ENCODE measurements at regions not wholly inside any gene's neighbourhood (a gene's known extent, or its start where the extent isn't known, plus 50 kb on each side); places are given as distances from the start of the nearest gene placed in this dataset.

DNA sequence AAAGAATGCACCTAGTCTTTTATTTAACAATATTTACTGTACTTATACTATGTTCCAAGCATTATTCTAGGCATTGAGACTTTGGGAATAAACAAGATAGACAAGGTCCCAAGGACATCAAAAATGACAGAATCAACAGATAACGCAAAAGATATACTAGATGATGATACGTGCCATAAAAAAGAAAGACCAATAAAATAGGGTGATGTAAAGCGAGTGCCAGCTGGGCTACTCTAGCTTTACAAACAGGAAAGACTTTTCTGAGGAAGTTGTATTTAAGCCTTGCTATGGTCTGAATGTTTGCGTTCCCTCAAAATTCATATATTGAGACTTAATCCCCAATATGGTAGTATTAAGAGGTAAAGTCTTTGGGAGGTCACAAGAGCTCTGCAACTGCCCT lies 310.2 kb upstream of the RGMB start:
- Histone ChIP-seq H3K27ac (ENCODE audit: low read length) (no peak overlapping the region), H3K4me3 (ENCODE audit: low read depth in 2 of 2, low read length in 2 of 2) (no peak overlapping the region), H3K9me3 (ENCODE audit: control insufficient read depth, insufficient read depth, low read depth, low read length) (no peaks in the 10 kb centered on the region), H3K27me3 (ENCODE audit: control insufficient read depth, insufficient read depth, low read length) (no peaks in the 10 kb centered on the region), H3K36me3 (ENCODE audit: control insufficient read depth, insufficient read depth, low read length) (no peaks in the 10 kb centered on the region), H3K4me1 (ENCODE audit: control insufficient read depth, insufficient read depth, low read length) (no peaks in the 10 kb centered on the region)
- in situ Hi-C loops (cut with HindIII; ENCODE audit: low pct_unique_long_range_greater_than_20kb, low sequenced_read_pairs) (no loop called here), intact Hi-C loops (cut with micrococcal nuclease; ENCODE audit: unreplicated experiment) (no loop called here)
- ATAC-seq (no peak), DNase-seq (ENCODE audit: low read depth, low spot score) (no peak)
- CTCF ChIA-PET = no interaction called here
- TF ChIP-seq, protein P1, sequence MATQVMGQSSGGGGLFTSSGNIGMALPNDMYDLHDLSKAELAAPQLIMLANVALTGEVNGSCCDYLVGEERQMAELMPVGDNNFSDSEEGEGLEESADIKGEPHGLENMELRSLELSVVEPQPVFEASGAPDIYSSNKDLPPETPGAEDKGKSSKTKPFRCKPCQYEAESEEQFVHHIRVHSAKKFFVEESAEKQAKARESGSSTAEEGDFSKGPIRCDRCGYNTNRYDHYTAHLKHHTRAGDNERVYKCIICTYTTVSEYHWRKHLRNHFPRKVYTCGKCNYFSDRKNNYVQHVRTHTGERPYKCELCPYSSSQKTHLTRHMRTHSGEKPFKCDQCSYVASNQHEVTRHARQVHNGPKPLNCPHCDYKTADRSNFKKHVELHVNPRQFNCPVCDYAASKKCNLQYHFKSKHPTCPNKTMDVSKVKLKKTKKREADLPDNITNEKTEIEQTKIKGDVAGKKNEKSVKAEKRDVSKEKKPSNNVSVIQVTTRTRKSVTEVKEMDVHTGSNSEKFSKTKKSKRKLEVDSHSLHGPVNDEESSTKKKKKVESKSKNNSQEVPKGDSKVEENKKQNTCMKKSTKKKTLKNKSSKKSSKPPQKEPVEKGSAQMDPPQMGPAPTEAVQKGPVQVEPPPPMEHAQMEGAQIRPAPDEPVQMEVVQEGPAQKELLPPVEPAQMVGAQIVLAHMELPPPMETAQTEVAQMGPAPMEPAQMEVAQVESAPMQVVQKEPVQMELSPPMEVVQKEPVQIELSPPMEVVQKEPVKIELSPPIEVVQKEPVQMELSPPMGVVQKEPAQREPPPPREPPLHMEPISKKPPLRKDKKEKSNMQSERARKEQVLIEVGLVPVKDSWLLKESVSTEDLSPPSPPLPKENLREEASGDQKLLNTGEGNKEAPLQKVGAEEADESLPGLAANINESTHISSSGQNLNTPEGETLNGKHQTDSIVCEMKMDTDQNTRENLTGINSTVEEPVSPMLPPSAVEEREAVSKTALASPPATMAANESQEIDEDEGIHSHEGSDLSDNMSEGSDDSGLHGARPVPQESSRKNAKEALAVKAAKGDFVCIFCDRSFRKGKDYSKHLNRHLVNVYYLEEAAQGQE (IDR thresholded peaks at IDR 0.05; ENCODE audit: insufficient read depth in 1 of 2, low read depth in 2 of 2, low read length in 1 of 2) = no peak
- TF ChIP-seq TCF7L2 (IDR thresholded peaks at IDR 0.05; ENCODE audit: low read depth, low read length) (no peak), SIN3A (IDR thresholded peaks at IDR 0.05; ENCODE audit: borderline replicate concordance, insufficient read depth, low read depth, low read length) (no peak), POLR2AphosphoS5 (IDR thresholded peaks at IDR 0.05; ENCODE audit: low read depth, low read length) (no peak)
- BruUV-seq (replicated peaks) = no TSS peak
- POLR2A ChIA-PET = no interaction called here

DNA sequence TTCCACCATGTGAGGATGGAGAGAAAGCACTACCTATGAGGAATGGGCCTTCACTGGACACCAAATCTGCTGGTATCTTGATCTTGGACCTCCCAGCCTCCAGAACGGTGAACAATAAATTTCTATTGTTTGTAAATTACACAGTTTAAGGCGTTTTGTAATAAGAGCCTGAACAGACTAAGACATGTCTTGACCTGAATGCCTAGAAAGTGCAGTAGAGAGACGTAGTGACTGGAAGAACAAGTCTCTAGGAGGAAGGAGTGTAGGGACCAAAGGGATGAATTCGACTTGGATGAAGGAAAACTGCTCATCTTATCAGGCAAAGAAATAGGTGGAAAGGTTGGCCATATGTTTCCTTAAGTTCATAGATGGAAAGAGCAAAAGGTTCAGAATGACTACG lies 309.8 kb upstream of the RGMB start:
- DNase-seq (ENCODE audit: low read depth, low spot score) (no peak), ATAC-seq (no peak)
- no peak overlapping the region for H3K4me3 ChIP-seq (ENCODE audit: low read depth in 2 of 2, low read length in 2 of 2)
- no peaks in the 10 kb centered on the region for H3K4me1 ChIP-seq (ENCODE audit: control insufficient read depth, insufficient read depth, low read length)
- TF ChIP-seq, protein P2, sequence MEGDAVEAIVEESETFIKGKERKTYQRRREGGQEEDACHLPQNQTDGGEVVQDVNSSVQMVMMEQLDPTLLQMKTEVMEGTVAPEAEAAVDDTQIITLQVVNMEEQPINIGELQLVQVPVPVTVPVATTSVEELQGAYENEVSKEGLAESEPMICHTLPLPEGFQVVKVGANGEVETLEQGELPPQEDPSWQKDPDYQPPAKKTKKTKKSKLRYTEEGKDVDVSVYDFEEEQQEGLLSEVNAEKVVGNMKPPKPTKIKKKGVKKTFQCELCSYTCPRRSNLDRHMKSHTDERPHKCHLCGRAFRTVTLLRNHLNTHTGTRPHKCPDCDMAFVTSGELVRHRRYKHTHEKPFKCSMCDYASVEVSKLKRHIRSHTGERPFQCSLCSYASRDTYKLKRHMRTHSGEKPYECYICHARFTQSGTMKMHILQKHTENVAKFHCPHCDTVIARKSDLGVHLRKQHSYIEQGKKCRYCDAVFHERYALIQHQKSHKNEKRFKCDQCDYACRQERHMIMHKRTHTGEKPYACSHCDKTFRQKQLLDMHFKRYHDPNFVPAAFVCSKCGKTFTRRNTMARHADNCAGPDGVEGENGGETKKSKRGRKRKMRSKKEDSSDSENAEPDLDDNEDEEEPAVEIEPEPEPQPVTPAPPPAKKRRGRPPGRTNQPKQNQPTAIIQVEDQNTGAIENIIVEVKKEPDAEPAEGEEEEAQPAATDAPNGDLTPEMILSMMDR (IDR thresholded peaks at IDR 0.05) = no peak
- TF ChIP-seq POLR2AphosphoS5 (IDR thresholded peaks at IDR 0.05; ENCODE audit: low read depth, low read length) (no peak), TCF7L2 (IDR thresholded peaks at IDR 0.05; ENCODE audit: low read depth, low read length) (no peak), SIN3A (IDR thresholded peaks at IDR 0.05; ENCODE audit: borderline replicate concordance, insufficient read depth, low read depth, low read length) (no peak)
- TF ChIP-seq, protein P1 (IDR thresholded peaks at IDR 0.05; ENCODE audit: insufficient read depth in 1 of 2, low read depth in 2 of 2, low read length in 1 of 2) = no peak
- in situ Hi-C loops (cut with HindIII; ENCODE audit: low pct_unique_long_range_greater_than_20kb, low sequenced_read_pairs) = no loop called here
- POLR2A ChIA-PET = no interaction called here
- BruUV-seq (replicated peaks) = no TSS peak
- no peaks in the 10 kb centered on the region for H3K27me3 ChIP-seq (ENCODE audit: control insufficient read depth, insufficient read depth, low read length)
- H3K36me3 ChIP-seq (ENCODE audit: control insufficient read depth, insufficient read depth, low read length) = no peaks in the 10 kb centered on the region
- intact Hi-C loops (cut with micrococcal nuclease; ENCODE audit: unreplicated experiment) = no loop called here
- CTCF ChIA-PET = no interaction called here
- no peaks in the 10 kb centered on the region for H3K9me3 ChIP-seq (ENCODE audit: control insufficient read depth, insufficient read depth, low read depth, low read length)
- H3K27ac ChIP-seq (ENCODE audit: low read length) = no peak overlapping the region
